Smooth muscle cell (in vitro differentiated cells): ENCODE measurements at regions not wholly inside any gene's neighbourhood (a gene's known extent, or its start where the extent isn't known, plus 50 kb on each side); places are given as distances from the start of the nearest gene placed in this dataset.

Experiments
- DNase-seq: peaks from one replicate; lab custom pipeline; 2025; ENCODE audit not compliant: unreplicated experiment; lab: John Stamatoyannopoulos, UW
- H2AFZ ChIP-seq: fragments of 200-600 bp; sonication (generic); 2 replicates; pipeline ENCODE4 v1.6.0; 2016; ENCODE audit warnings: antibody characterized with exemption, low read depth, mild to moderate bottlenecking
- H3F3A ChIP-seq: fragments of 200-600 bp; sonication (generic); 2 replicates; pipeline ENCODE4 v1.6.0; 2017; ENCODE audit warnings: antibody characterized with exemption, low read depth
- H3K27ac ChIP-seq: fragments of 200-600 bp; sonication (generic); 2 replicates; pipeline ENCODE4 v1.5.1; 2016; ENCODE audit warnings: low read depth, mild to moderate bottlenecking
- H3K27me3 ChIP-seq: fragments of 200-600 bp; sonication (generic); 2 replicates; pipeline ENCODE4 v1.6.1; 2016; ENCODE audit warnings: low read depth, mild to moderate bottlenecking
- H3K36me3 ChIP-seq: fragments of 200-600 bp; sonication (generic); 2 replicates; pipeline ENCODE4 v1.5.1; 2016; ENCODE audit warnings: low read depth
- H3K4me1 ChIP-seq: fragments of 200-600 bp; sonication (generic); 2 replicates; pipeline ENCODE4 v1.5.1; 2016; ENCODE audit warnings: low read depth
- H3K4me2 ChIP-seq: fragments of 200-600 bp; sonication (generic); 2 replicates; pipeline ENCODE4 v1.6.0; 2016; ENCODE audit warnings: mild to moderate bottlenecking
- H3K4me3 ChIP-seq: fragments of 200-600 bp; sonication (generic); 2 replicates; pipeline ENCODE4 v1.5.1; 2016; ENCODE audit warnings: mild to moderate bottlenecking
- H3K79me2 ChIP-seq: fragments of 200-600 bp; sonication (generic); 2 replicates; pipeline ENCODE4 v1.6.0; 2016; ENCODE audit warnings: low read depth, mild to moderate bottlenecking
- H3K9ac ChIP-seq: fragments of 200-600 bp; sonication (generic); 2 replicates; pipeline ENCODE4 v1.6.0; 2016; ENCODE audit warnings: low read depth
- H3K9me3 ChIP-seq: fragments of 200-600 bp; sonication (generic); replicated peaks from 2 replicates; pipeline ENCODE4 v1.5.1; 2016; ENCODE audit warnings: low read depth
- H4K20me1 ChIP-seq: fragments of 200-600 bp; sonication (generic); 2 replicates; pipeline ENCODE4 v1.6.0; 2016; ENCODE audit warnings: low read depth
- CTCF ChIP-seq: fragments of 200-600 bp; sonication (generic); IDR thresholded peaks from 2 replicates; pipeline ENCODE4 v1.5.1; 2017; ENCODE audit warnings: borderline replicate concordance, mild to moderate bottlenecking, antibody characterized with exemption; ENCODE audit not compliant: insufficient read depth, poor library complexity, severe bottlenecking
- WGBS: methylation state at CpG from one replicate; pipeline ENCODE4 v1.1.7; 2016; ENCODE audit warnings: low lambda C conversion rate; 5-methylcytosine and 5-hydroxymethylcytosine counted together

DNA sequence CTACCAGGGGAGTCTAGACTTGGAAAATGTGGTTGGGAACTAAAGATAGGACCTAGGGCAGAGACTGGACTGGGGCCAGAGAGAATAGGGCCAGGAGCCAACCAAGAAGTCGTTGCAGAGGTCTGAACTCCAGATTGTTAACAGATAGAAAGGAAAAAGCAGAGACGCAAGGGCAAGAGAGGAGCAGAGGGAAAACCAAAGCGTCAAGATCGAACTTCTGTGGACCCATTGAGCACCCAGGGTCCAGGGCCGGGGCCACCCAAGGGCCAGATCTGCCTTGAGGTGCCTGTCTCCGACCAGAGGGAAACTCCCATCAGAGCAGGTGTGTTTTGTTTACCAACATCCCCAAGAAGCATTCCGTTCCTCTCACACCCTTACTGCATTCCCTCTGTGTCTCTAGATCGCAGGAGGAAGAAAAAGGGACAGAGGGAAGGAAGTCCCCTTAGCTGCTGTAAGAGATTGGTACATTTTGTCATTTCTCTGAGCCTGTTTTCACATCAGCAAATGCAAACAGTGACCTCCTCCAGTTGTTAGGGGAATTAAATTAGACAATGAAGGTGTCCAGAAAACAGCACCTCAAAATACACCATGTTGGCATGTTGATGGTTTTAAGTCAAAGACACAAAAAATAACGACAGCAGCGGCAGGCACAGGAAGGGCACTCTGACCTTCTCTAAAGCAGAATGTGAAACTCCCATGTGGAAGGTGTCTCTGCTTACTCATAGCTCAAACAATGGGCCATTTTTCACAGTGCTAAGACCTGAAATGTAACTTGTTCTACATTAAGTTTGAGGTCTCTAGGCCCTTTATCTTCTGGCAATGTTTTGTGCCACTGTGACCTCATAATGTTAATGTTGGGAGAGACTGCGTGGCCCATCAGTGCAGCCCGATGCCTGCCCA is 105.8 kb upstream of the RAB4A start:
- no peaks in the 10 kb centered on the region for H3F3A ChIP-seq
- no peak for TF ChIP-seq CTCF
- no peaks in the 10 kb centered on the region for H4K20me1 ChIP-seq
- H3K4me3 ChIP-seq: no peak overlapping the region
- no peaks in the 10 kb centered on the region for H3K27me3 ChIP-seq
- H3K9me3 ChIP-seq: no peaks in the 10 kb centered on the region
- no peak overlapping the region for H3K27ac ChIP-seq
- H3K79me2 ChIP-seq: no peaks in the 10 kb centered on the region
- H3K9ac ChIP-seq: no peak overlapping the region
- DNase-seq: no peak
- no peak overlapping the region for H3K4me2 ChIP-seq
- H3K4me1 ChIP-seq: no peaks in the 10 kb centered on the region
- WGBS: 80% methylated on average over 12 of the region's 12 CpGs
- H3K36me3 ChIP-seq: no peaks in the 10 kb centered on the region
- no peak overlapping the region for H2AFZ ChIP-seq

DNA sequence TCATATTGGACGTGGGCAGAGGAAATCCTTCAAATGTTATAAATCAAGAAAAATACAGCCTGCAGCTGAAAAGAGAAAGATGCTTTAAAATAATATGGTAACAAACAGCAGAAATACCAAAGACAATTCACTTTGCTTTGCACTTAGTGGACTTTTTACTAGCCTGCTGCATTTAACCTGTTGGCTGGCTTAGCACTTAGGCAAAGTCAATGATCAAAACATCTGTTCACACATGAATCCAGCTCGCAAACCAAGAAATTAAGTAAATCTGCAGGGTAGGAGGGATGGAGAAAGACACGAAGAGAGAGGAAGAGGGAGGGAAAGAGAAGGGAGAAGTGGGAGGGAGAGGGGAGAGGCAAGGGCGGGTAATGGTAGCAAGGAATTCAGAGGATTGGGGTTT is 103.6 kb upstream of the RAB4A start:
- no peak for TF ChIP-seq CTCF
- Histone ChIP-seq H3K36me3 (no peaks in the 10 kb centered on the region), H4K20me1 (no peaks in the 10 kb centered on the region), H3K27me3 (no peaks in the 10 kb centered on the region), H3K9me3 (no peaks in the 10 kb centered on the region), H2AFZ (no peak overlapping the region), H3K4me1 (no peaks in the 10 kb centered on the region), H3K4me3 (no peak overlapping the region), H3F3A (no peaks in the 10 kb centered on the region), H3K79me2 (no peaks in the 10 kb centered on the region), H3K27ac (no peak overlapping the region), H3K9ac (no peak overlapping the region), H3K4me2 (no peak overlapping the region)
- no peak for DNase-seq
- 90% methylated on average over 4 of the region's 4 CpGs for WGBS

- Histone ChIP-seq H2AFZ (no peak overlapping the region), H3F3A (no peaks in the 10 kb centered on the region), H3K79me2 (no peaks in the 10 kb centered on the region), H4K20me1 (no peaks in the 10 kb centered on the region), H3K4me2 (no peak overlapping the region), H3K9me3 (no peaks in the 10 kb centered on the region), H3K27me3 (no peaks in the 10 kb centered on the region), H3K4me3 (no peak overlapping the region), H3K4me1 (no peaks in the 10 kb centered on the region), H3K27ac (no peak overlapping the region), H3K9ac (no peak overlapping the region), H3K36me3 (no peaks in the 10 kb centered on the region)
- TF ChIP-seq CTCF: no peak
- 44% methylated on average over 1 of the region's 1 CpG for WGBS
- no peak for DNase-seq
Measured at GRCh38 chr1:229169399-229169798, 101.5 kb upstream of the RAB4A start.

- DNase-seq: no peak
- Histone ChIP-seq H3K36me3 (no peaks in the 10 kb centered on the region), H3K4me2 (no peak overlapping the region), H3F3A (no peaks in the 10 kb centered on the region), H3K27ac (no peak overlapping the region), H2AFZ (no peak overlapping the region), H3K4me3 (no peak overlapping the region), H3K9me3 (no peaks in the 10 kb centered on the region), H3K9ac (no peak overlapping the region), H3K4me1 (no peaks in the 10 kb centered on the region), H3K79me2 (no peaks in the 10 kb centered on the region), H4K20me1 (no peaks in the 10 kb centered on the region), H3K27me3 (no peaks in the 10 kb centered on the region)
- WGBS: 92% methylated on average over 12 of the region's 12 CpGs
- TF ChIP-seq CTCF: no peak
Measured at GRCh38 chr1:229170274-229170673, 100.6 kb upstream of the RAB4A start.
